GM23338 (cell line): ENCODE measurements at regions not wholly inside any gene's neighbourhood (a gene's known extent, or its start where the extent isn't known, plus 50 kb on each side); places are given as distances from the start of the nearest gene placed in this dataset.

Source experiments
- ATAC-seq: fragments of 200-7000 bp; cut with Tn5 transposase; 3 replicates; pipeline ENCODE4 v1.9.1; 2020
- DNase-seq: peaks from one replicate; pipeline ENCODE4 v3.0.0-alpha.2; 2015; ENCODE audit warnings: low spot score
- H2AFZ ChIP-seq: fragments of 200-600 bp; sonication (generic); 2 replicates; pipeline ENCODE4 v1.8.0; 2016; ENCODE audit warnings: antibody characterized with exemption, mild to moderate bottlenecking, moderate library complexity
- H3F3A ChIP-seq: fragments of 200-600 bp; sonication (generic); replicated peaks from 2 replicates; pipeline ENCODE4 v1.8.0; 2017; ENCODE audit warnings: antibody characterized with exemption, mixed run types, low read depth
- H3K27ac ChIP-seq: fragments of 200-600 bp; sonication (generic); 2 replicates; pipeline ENCODE4 v1.6.1; 2016; ENCODE audit warnings: low read depth
- H3K27me3 ChIP-seq: fragments of 200-600 bp; sonication (generic); 2 replicates; pipeline ENCODE4 v1.8.0; 2016; ENCODE audit warnings: mild to moderate bottlenecking, mixed run types, moderate library complexity; ENCODE audit not compliant: insufficient read depth
- H3K36me3 ChIP-seq: fragments of 200-600 bp; sonication (generic); 2 replicates; pipeline ENCODE4 v1.8.0; 2016; ENCODE audit warnings: mild to moderate bottlenecking; ENCODE audit not compliant: insufficient read depth
- H3K4me1 ChIP-seq: fragments of 200-600 bp; sonication (generic); 2 replicates; pipeline ENCODE4 v1.8.0; 2016; ENCODE audit warnings: mild to moderate bottlenecking, moderate library complexity; ENCODE audit not compliant: insufficient read depth
- H3K4me2 ChIP-seq: fragments of 200-600 bp; sonication (generic); 2 replicates; pipeline ENCODE4 v1.7.1; 2017; ENCODE audit warnings: mixed run types
- H3K4me3 ChIP-seq: fragments of 200-600 bp; sonication (generic); 2 replicates; pipeline ENCODE4 v1.6.1; 2016; ENCODE audit warnings: mixed run types
- H3K79me2 ChIP-seq: fragments of 200-600 bp; sonication (generic); replicated peaks from 2 replicates; pipeline ENCODE4 v1.8.0; 2017; ENCODE audit warnings: mild to moderate bottlenecking; ENCODE audit not compliant: insufficient read depth
- H3K9me2 ChIP-seq: fragments of 200-600 bp; sonication (generic); 2 replicates; pipeline ENCODE4 v1.8.0; 2017; ENCODE audit not compliant: insufficient read depth
- H4K20me1 ChIP-seq: fragments of 200-600 bp; sonication (generic); replicated peaks from 2 replicates; pipeline ENCODE4 v1.8.0; 2017; ENCODE audit warnings: mild to moderate bottlenecking; ENCODE audit not compliant: insufficient read depth
- H3K27ac Mint-ChIP-seq: 2 replicates; pipeline ENCODE4 v1.8.0; 2020; ENCODE audit warnings: inconsistent platforms, mild to moderate bottlenecking, moderate library complexity, mixed read lengths
- H3K27me3 Mint-ChIP-seq: 3 replicates; pipeline ENCODE4 v1.8.0; 2022; ENCODE audit warnings: low read depth, mild to moderate bottlenecking, moderate library complexity, mixed read lengths, inconsistent platforms; ENCODE audit not compliant: insufficient read depth, poor library complexity
- H3K36me3 Mint-ChIP-seq: 3 replicates; pipeline ENCODE4 v1.8.0; 2021; ENCODE audit warnings: low read depth, mild to moderate bottlenecking, inconsistent platforms, moderate library complexity, mixed read lengths
- H3K4me1 Mint-ChIP-seq: 3 replicates; pipeline ENCODE4 v1.8.0; 2020; ENCODE audit warnings: mild to moderate bottlenecking, inconsistent platforms, mixed read lengths
- H3K4me3 Mint-ChIP-seq: 3 replicates; pipeline ENCODE4 v1.8.0; 2021; ENCODE audit warnings: moderate library complexity, mild to moderate bottlenecking, inconsistent platforms, mixed read lengths
- H3K9me3 Mint-ChIP-seq: 3 replicates; pipeline ENCODE4 v1.8.0; 2020; ENCODE audit warnings: moderate library complexity, mild to moderate bottlenecking, inconsistent platforms, mixed read lengths
- CREB1 ChIP-seq: fragments of 250-450 bp; sonication (Bioruptor Pico); IDR thresholded peaks from 2 replicates; pipeline ENCODE4 v1.5.0; 2020; ENCODE audit warnings: low read depth, mild to moderate bottlenecking, moderate library complexity
- CTCF ChIP-seq, 2 experiments: fragments of 200-600 bp in 1 of 2; sonication (generic) in 1 of 2; conservative IDR thresholded peaks; 2 replicates each; pipeline versions ENCODE4 v1.5.1 to v1.6.1; 2016 to 2017; ENCODE audit warnings: antibody characterized with exemption in 2 of 2, low read depth in 2 of 2, mild to moderate bottlenecking in 2 of 2, moderate library complexity in 1 of 2
- ETS1 ChIP-seq: IDR thresholded peaks from 2 replicates; pipeline ENCODE4 v1.6.1; 2016; ENCODE audit warnings: antibody characterized with exemption
- EZH2 ChIP-seq: fragments of 200-600 bp; sonication (generic); IDR thresholded peaks from one replicate; pipeline ENCODE4 v1.8.0; 2017; ENCODE audit warnings: antibody characterized with exemption, mild to moderate bottlenecking, low read depth; ENCODE audit not compliant: unreplicated experiment
- EZH2phosphoT487 ChIP-seq: fragments of 200-600 bp; sonication (generic); IDR thresholded peaks from one replicate; pipeline ENCODE4 v1.8.1; 2018; ENCODE audit warnings: antibody characterized with exemption; ENCODE audit not compliant: unreplicated experiment
- JUNB ChIP-seq: IDR thresholded peaks from one replicate; pipeline ENCODE4 v1.6.1; 2016; ENCODE audit warnings: antibody characterized with exemption; ENCODE audit not compliant: unreplicated experiment
- NANOG ChIP-seq: IDR thresholded peaks from 2 replicates; pipeline ENCODE4 v1.6.1; 2016; ENCODE audit warnings: antibody characterized with exemption, borderline replicate concordance
- POLR2AphosphoS5 ChIP-seq: IDR thresholded peaks from 2 replicates; pipeline ENCODE4 v1.6.1; 2016; ENCODE audit warnings: antibody characterized with exemption, low read depth
- REST ChIP-seq: IDR thresholded peaks from one replicate; pipeline ENCODE4 v1.6.1; 2018; ENCODE audit warnings: antibody characterized with exemption; ENCODE audit not compliant: unreplicated experiment
- STAT1 ChIP-seq: IDR thresholded peaks from one replicate; pipeline ENCODE4 v1.6.1; 2016; ENCODE audit warnings: antibody characterized with exemption; ENCODE audit not compliant: unreplicated experiment
- ZNF114 ChIP-seq: fragments of 250-450 bp; sonication (Bioruptor Pico); IDR thresholded peaks from 2 replicates; pipeline ENCODE4 v1.5.0; 2020; ENCODE audit warnings: mild to moderate bottlenecking, moderate library complexity

GRCh38 chr1:36693161-36693525 is 210.4 kb upstream of the CSF3R start (continued):
- TF ChIP-seq EZH2, result no peak
- no peak for TF ChIP-seq NANOG
- TF ChIP-seq STAT1, result no peak
- no peak for TF ChIP-seq POLR2AphosphoS5
- no peak for TF ChIP-seq REST
- TF ChIP-seq JUNB, result no peak

GRCh38 chr1:36692465-36693160 is 209.9 kb upstream of the CSF3R start:
- H3K36me3 ChIP-seq, result no peaks in the 10 kb centered on the region
- H3K27ac ChIP-seq, result no peak overlapping the region
- Mint-ChIP-seq H3K4me1 (no peaks in the 10 kb centered on the region), H3K27ac (no peak overlapping the region), H3K4me3 (no peak overlapping the region), H3K36me3 (no peaks in the 10 kb centered on the region), H3K27me3 (peaks cover 2% of the 10 kb centered on the region), H3K9me3 (no peaks in the 10 kb centered on the region)
- no peaks in the 10 kb centered on the region for H3K27me3 ChIP-seq
- H3K4me3 ChIP-seq, result no peak overlapping the region
- H3K4me2 ChIP-seq, result no peak overlapping the region
- no peak for ATAC-seq
- H3K9me2 ChIP-seq, result no peaks in the 10 kb centered on the region
- DNase-seq, result no peak
- no peaks in the 10 kb centered on the region for H3K4me1 ChIP-seq
- no peaks in the 10 kb centered on the region for H3K79me2 ChIP-seq
- H3F3A ChIP-seq, result no peaks in the 10 kb centered on the region
- H2AFZ ChIP-seq, result no peak overlapping the region
- H4K20me1 ChIP-seq, result no peaks in the 10 kb centered on the region
- TF ChIP-seq POLR2AphosphoS5, result no peak
- TF ChIP-seq REST, result no peak
- no peak for TF ChIP-seq CTCF (conservative IDR thresholded peaks at IDR 0.05; ENCODE audit: low read depth in 2 of 2)
- TF ChIP-seq ZNF114 (CRISPR knock-in tag), result no peak
- TF ChIP-seq EZH2, result no peak
- TF ChIP-seq ETS1, result no peak
- TF ChIP-seq CREB1, result no peak
- no peak for TF ChIP-seq EZH2phosphoT487
- no peak for TF ChIP-seq JUNB
